SH-SY5Y (cell line): ENCODE measurements at regions not wholly inside any gene's neighbourhood (a gene's known extent, or its start where the extent isn't known, plus 50 kb on each side); places are given as distances from the start of the nearest gene placed in this dataset.

Source experiments
- GATA2 ChIP-seq: IDR thresholded peaks from 2 replicates; pipeline ENCODE4 v1.6.1; 2011; ENCODE audit warnings: mild to moderate bottlenecking, low read depth, low read length
- GATA3 ChIP-seq: IDR thresholded peaks from 2 replicates; pipeline ENCODE4 v1.6.1; 2011; ENCODE audit warnings: low read depth, mild to moderate bottlenecking, low read length, moderate library complexity

- no peak for TF ChIP-seq GATA3
- TF ChIP-seq GATA2 = no peak
These were observed 76.3 kb upstream of the SLC44A3 start for GRCh38 chr1:94743862-94744261.
